Gastroesophageal sphincter (tissue), 4 donors: ENCODE measurements at regions not wholly inside any gene's neighbourhood (a gene's known extent, or its start where the extent isn't known, plus 50 kb on each side); places are given as distances from the start of the nearest gene placed in this dataset.

Experiments
- ATAC-seq: fragments of 150-250 bp; one replicate; pipeline ENCODE4 v1.9.1; 2016; ENCODE audit warnings: mild to moderate bottlenecking, moderate library complexity
- H3K27ac ChIP-seq, 4 donors: fragments of 200-600 bp; sonication (generic) in 3 of 4; 1 replicate in 3 of 4; 2 replicates in 1 of 4; pipeline ENCODE4 v1.5.1; 2016 to 2019
- H3K27me3 ChIP-seq: fragments of 200-600 bp; sonication (generic); one replicate; pipeline ENCODE4 v1.5.1; 2019
- H3K36me3 ChIP-seq, 2 donors: fragments of 200-600 bp; sonication (generic); one replicate each; pipeline ENCODE4 v1.5.1; 2019; ENCODE audit warnings: control low read depth in 1 of 2
- H3K4me1 ChIP-seq, 3 donors: fragments of 200-600 bp; sonication (generic); 1 replicate in 2 of 3; 2 replicates in 1 of 3; pipeline ENCODE4 v1.5.1; 2016 to 2019; ENCODE audit warnings: control low read depth in 2 of 3
- H3K4me3 ChIP-seq, 2 donors: fragments of 200-600 bp; sonication (generic); one replicate each; pipeline ENCODE4 v1.5.1; 2019; ENCODE audit warnings: mild to moderate bottlenecking in 1 of 2, moderate library complexity in 1 of 2
- H3K9me3 ChIP-seq, 3 donors: fragments of 200-600 bp; sonication (generic); one replicate each; pipeline ENCODE4 v1.5.1; 2017 to 2019; ENCODE audit warnings: control low read depth in 2 of 3
- CTCF ChIP-seq, 4 experiments: fragments of 200-600 bp in 2 of 4; fragments of 450-650 bp in 2 of 4; sonication (generic) in 1 of 4; IDR thresholded peaks; one replicate each; pipeline ENCODE4 v1.5.1; 2017 to 2019; ENCODE audit warnings: antibody characterized with exemption in 4 of 4, mild to moderate bottlenecking in 2 of 4, moderate library complexity in 2 of 4
- EP300 ChIP-seq: sonication (generic); formaldehyde crosslinking; IDR thresholded peaks from one replicate; pipeline ENCODE4 v1.6.1; 2017; ENCODE audit warnings: antibody characterized with exemption, mild to moderate bottlenecking
- POLR2A ChIP-seq, 2 donors: fragments of 450-650 bp; IDR thresholded peaks; one replicate each; pipeline ENCODE4 v1.6.1; 2017; ENCODE audit warnings: antibody characterized with exemption in 2 of 2, mild to moderate bottlenecking in 2 of 2, moderate library complexity in 1 of 2
- POLR2AphosphoS5 ChIP-seq: sonication (generic); formaldehyde crosslinking; IDR thresholded peaks from one replicate; pipeline ENCODE4 v1.6.1; 2017; ENCODE audit warnings: antibody characterized with exemption
- WGBS, 2 donors: methylation state at CpG; one replicate each; pipeline ENCODE4 v1.1.5; 2018; ENCODE audit warnings: low coverage in 1 of 2; 5-methylcytosine and 5-hydroxymethylcytosine counted together

DNA sequence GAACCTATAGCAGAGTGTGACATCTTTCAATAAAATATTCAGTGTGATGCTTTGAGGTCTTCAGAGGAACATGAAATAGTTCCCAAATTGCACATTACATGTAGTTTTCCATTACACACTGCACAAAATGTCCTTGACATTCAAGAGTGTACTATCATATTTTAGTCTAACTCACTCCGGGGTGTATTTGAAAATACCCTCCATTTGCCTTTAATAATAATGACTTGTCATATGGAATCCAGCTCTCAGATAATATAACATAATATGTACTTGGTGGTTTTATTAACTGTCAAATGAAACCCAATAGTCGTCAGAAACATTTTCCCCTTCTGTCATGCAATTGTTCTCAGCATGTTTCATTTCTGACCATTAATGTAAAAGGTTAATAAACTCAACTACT lies 176.7 kb upstream of the CDH19 start:
- Histone ChIP-seq H3K4me1 (no peaks in the 10 kb centered on the region), H3K36me3 (no peaks in the 10 kb centered on the region), H3K27me3 (no peaks in the 10 kb centered on the region), H3K9me3 (no peaks in the 10 kb centered on the region), H3K4me3 (no peak overlapping the region), H3K27ac (no peak overlapping the region)
- 67 to 78% methylated on average over 2 of the region's 2 CpGs for WGBS, 2 donors
- TF ChIP-seq CTCF (IDR thresholded peaks at IDR 0.05) (no peak), POLR2AphosphoS5 (no peak), EP300 (no peak), POLR2A (IDR thresholded peaks at IDR 0.05) (no peak)
- ATAC-seq, result no peak

DNA sequence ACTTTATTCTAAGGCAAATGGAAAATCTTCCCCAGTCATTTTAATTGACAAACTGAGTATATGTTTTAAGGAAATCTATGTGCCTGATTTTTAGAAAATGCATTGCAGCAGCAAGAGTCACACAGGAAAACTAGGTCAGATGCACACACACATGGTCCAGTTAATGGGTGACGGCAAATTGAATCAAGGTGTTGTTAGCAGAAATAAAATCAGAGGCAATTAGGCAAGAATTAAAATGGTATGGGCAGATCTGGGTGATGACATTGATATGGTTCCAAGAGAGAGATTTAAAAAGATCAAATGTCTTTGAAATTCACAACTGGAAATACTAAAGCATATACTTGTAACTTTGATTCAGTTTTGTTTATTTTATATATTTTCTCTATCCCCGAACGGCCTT lies 174.2 kb upstream of the CDH19 start:
- H3K4me3 ChIP-seq, result no peak overlapping the region
- no peaks in the 10 kb centered on the region for H3K27me3 ChIP-seq
- H3K4me1 ChIP-seq, result no peaks in the 10 kb centered on the region
- WGBS, 2 donors, result 76 to 83% methylated on average over 3 of the region's 3 CpGs
- H3K36me3 ChIP-seq, result no peaks in the 10 kb centered on the region
- no peaks in the 10 kb centered on the region for H3K9me3 ChIP-seq
- H3K27ac ChIP-seq, result no peak overlapping the region
- TF ChIP-seq CTCF (IDR thresholded peaks at IDR 0.05), result no peak
- TF ChIP-seq EP300, result no peak
- TF ChIP-seq POLR2A (IDR thresholded peaks at IDR 0.05), result no peak
- no peak for TF ChIP-seq POLR2AphosphoS5
- no peak for ATAC-seq

- TF ChIP-seq CTCF (IDR thresholded peaks at IDR 0.05), result no peak
- TF ChIP-seq POLR2A (IDR thresholded peaks at IDR 0.05), result no peak
- TF ChIP-seq EP300, result no peak
- TF ChIP-seq POLR2AphosphoS5, result no peak
- Histone ChIP-seq H3K27ac (no peak overlapping the region), H3K4me3 (no peak overlapping the region), H3K4me1 (no peaks in the 10 kb centered on the region), H3K36me3 (no peaks in the 10 kb centered on the region), H3K27me3 (no peaks in the 10 kb centered on the region), H3K9me3 (no peaks in the 10 kb centered on the region)
- WGBS, 2 donors, result 62 to 72% methylated on average over 4 of the region's 4 CpGs
- ATAC-seq, result no peak
These were observed 165.5 kb upstream of the CDH19 start for GRCh38 chr18:66769375-66769774.

DNA sequence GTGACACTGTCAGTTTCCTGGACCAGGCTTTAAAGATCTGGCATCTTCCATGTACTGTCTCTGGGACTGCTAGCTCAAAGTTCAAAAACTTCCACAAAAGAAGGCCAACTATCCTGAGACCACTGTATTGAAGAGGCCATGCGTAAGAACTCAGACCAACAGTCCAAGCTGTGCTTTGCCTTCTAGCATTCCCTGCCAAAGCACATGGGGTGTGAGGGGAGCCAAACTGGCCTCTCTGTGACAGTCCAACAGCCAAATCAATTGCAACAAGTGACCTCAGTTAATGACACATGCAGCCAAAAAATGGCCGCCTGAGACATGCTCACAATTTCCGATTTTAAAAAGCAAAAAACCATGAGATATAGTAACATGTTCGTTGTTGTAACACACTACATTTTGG lies 160.3 kb upstream of the CDH19 start:
- TF ChIP-seq POLR2AphosphoS5 (no peak), POLR2A (IDR thresholded peaks at IDR 0.05) (no peak), CTCF (IDR thresholded peaks at IDR 0.05) (no peak), EP300 (no peak)
- Histone ChIP-seq H3K4me1 (no peaks in the 10 kb centered on the region), H3K36me3 (no peaks in the 10 kb centered on the region), H3K27me3 (no peaks in the 10 kb centered on the region), H3K4me3 (no peak overlapping the region), H3K9me3 (no peaks in the 10 kb centered on the region), H3K27ac (no peak overlapping the region)
- ATAC-seq, result no peak
- WGBS, 2 donors, result 73 to 84% methylated on average over 3 of the region's 4 CpGs

GRCh38 chr18:66761166-66761565 lies 157.3 kb upstream of the CDH19 start:
- H3K4me1 ChIP-seq, result no peaks in the 10 kb centered on the region
- H3K27ac ChIP-seq, result no peak overlapping the region
- no peak for TF ChIP-seq POLR2A (IDR thresholded peaks at IDR 0.05)
- no peak for TF ChIP-seq CTCF (IDR thresholded peaks at IDR 0.05)
- no peak for TF ChIP-seq POLR2AphosphoS5
- TF ChIP-seq EP300, result no peak
- 77 to 81% methylated on average over 4 of the region's 4 CpGs for WGBS, 2 donors
- no peak overlapping the region for H3K4me3 ChIP-seq
- no peaks in the 10 kb centered on the region for H3K27me3 ChIP-seq
- no peaks in the 10 kb centered on the region for H3K9me3 ChIP-seq
- no peaks in the 10 kb centered on the region for H3K36me3 ChIP-seq
- no peak for ATAC-seq
